ENCODE measurements at regions not wholly inside any gene's neighbourhood (a gene's known extent, or its start where the extent isn't known, plus 50 kb on each side); places are given as distances from the start of the nearest gene placed in this dataset.

DNA sequence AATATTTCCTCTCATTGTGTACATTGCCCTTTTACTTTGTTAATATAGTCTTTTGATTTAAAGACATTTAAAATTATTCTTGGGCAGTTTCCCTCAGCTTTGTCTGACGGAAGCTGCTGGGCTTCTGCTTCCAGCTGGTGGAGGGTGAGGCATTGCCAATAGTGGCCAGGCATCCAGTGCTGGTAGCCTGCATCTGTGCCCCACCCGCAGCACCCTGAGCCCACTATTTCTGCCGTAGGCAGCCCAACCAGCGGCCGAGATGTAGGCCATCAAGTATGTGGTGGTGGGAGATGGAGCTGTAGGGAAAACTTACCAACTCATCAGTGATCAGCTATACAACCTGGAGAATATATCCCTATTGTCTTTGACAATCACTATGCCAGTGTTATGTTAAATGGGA lies 226.0 kb upstream of the SYNCRIP start:
- Mint-ChIP-seq H3K27ac (no peak overlapping the region), H3K4me3 (no peak overlapping the region), H3K4me1 (no peaks in the 10 kb centered on the region; a peak in 1 of 4 replicates), H3K27me3 (ENCODE audit: low read depth) (no peaks in the 10 kb centered on the region), H3K36me3 (ENCODE audit: insufficient read depth in 1 of 3, low read depth in 3 of 3) (peaks cover 0 to 9% (median 1%) of the 10 kb centered on the region in 3 experiments; a peak in 2 of 7 replicates), H3K9me3 (peaks cover 13 to 16% of the 10 kb centered on the region in 2 experiments; a peak in 4 of 5 replicates)
- Histone ChIP-seq H3K27me3 (ENCODE audit: insufficient read depth, low read length) (no peaks in the 10 kb centered on the region), H2BK12ac (ENCODE audit: insufficient read length, low read depth, low read length) (no peak overlapping the region), H2BK20ac (ENCODE audit: low read depth, low read length, poor library complexity, severe bottlenecking) (no peak overlapping the region), H2BK5ac (ENCODE audit: insufficient read length, low read length) (no peak overlapping the region), H4K20me1 (ENCODE audit: control insufficient read depth, insufficient read depth, insufficient read length) (no peaks in the 10 kb centered on the region), H3T11ph (ENCODE audit: low read length) (no peak overlapping the region), H3K27ac (ENCODE audit: insufficient read length, low read depth, low read length) (no peak overlapping the region), H3K4me1 (ENCODE audit: insufficient read depth, low read length) (peaks cover 2% of the 10 kb centered on the region; the same call in 1 of the 2 replicates), H3K9me3 (ENCODE audit: control insufficient read depth, low read depth, low read length) (no peaks in the 10 kb centered on the region), H3K56ac (ENCODE audit: insufficient read length, low read depth, low read length) (no peak overlapping the region), H3K79me2 (ENCODE audit: insufficient read depth, low read length) (no peaks in the 10 kb centered on the region), H3K4me2 (ENCODE audit: insufficient read depth, insufficient read length, low read length) (no peak overlapping the region), H3K14ac (ENCODE audit: insufficient read depth, low read length) (no peak overlapping the region), H2BK120ac (ENCODE audit: low read depth, low read length, poor library complexity, severe bottlenecking) (no peak overlapping the region), H3K4ac (ENCODE audit: low read depth, low read length) (no peak overlapping the region), H3K23ac (ENCODE audit: insufficient read length, low read depth, low read length) (no peak overlapping the region), H2AFZ (ENCODE audit: low read length) (no peak overlapping the region), H3K18ac (ENCODE audit: insufficient read length, low read depth, low read length) (no peak overlapping the region), H4K91ac (ENCODE audit: insufficient read length, low read depth, low read length) (no peak overlapping the region), H4K5ac (ENCODE audit: insufficient read length, low read depth, low read length) (no peak overlapping the region), H3K9ac (ENCODE audit: extremely low read depth, insufficient read length, low read length) (no peak overlapping the region), H2AK5ac (ENCODE audit: insufficient read length, low read length) (no peak overlapping the region), H4K8ac (replicated peaks; ENCODE audit: insufficient read length, low read depth, low read length) (no peak overlapping the region), H3K23me2 (ENCODE audit: insufficient read length, low read depth, low read length, poor library complexity, severe bottlenecking) (no peaks in the 10 kb centered on the region), H2BK15ac (ENCODE audit: low read depth, low read length) (no peak overlapping the region), H3K79me1 (ENCODE audit: insufficient read depth, low read depth, low read length, poor library complexity, severe bottlenecking) (no peaks in the 10 kb centered on the region)
- no CpG with 5 or more reads among the region's 5 CpGs for WGBS (ENCODE audit: extremely low coverage, insufficient read length, low lambda C conversion rate)
- TF ChIP-seq, protein P1, sequence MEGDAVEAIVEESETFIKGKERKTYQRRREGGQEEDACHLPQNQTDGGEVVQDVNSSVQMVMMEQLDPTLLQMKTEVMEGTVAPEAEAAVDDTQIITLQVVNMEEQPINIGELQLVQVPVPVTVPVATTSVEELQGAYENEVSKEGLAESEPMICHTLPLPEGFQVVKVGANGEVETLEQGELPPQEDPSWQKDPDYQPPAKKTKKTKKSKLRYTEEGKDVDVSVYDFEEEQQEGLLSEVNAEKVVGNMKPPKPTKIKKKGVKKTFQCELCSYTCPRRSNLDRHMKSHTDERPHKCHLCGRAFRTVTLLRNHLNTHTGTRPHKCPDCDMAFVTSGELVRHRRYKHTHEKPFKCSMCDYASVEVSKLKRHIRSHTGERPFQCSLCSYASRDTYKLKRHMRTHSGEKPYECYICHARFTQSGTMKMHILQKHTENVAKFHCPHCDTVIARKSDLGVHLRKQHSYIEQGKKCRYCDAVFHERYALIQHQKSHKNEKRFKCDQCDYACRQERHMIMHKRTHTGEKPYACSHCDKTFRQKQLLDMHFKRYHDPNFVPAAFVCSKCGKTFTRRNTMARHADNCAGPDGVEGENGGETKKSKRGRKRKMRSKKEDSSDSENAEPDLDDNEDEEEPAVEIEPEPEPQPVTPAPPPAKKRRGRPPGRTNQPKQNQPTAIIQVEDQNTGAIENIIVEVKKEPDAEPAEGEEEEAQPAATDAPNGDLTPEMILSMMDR (conservative IDR thresholded peaks at IDR 0.05), result no peak
- no peak for DNase-seq
